BLaER1 (cell line): ENCODE measurements at regions not wholly inside any gene's neighbourhood (a gene's known extent, or its start where the extent isn't known, plus 50 kb on each side); places are given as distances from the start of the nearest gene placed in this dataset.

Experiments
- H3K27ac ChIP-seq: shearing (Covaris generic); formaldehyde crosslinking; 2 replicates; pipeline ENCODE4 v1.8.1; 2022
- H3K27me3 ChIP-seq: shearing (Covaris generic); formaldehyde crosslinking; 2 replicates; pipeline ENCODE4 v1.8.1; 2022
- H3K36me3 ChIP-seq: shearing (Covaris generic); formaldehyde crosslinking; 2 replicates; pipeline ENCODE4 v1.8.1; 2022
- H3K4me1 ChIP-seq: shearing (Covaris generic); formaldehyde crosslinking; 2 replicates; pipeline ENCODE4 v1.8.1; 2022
- H3K4me2 ChIP-seq: shearing (Covaris generic); formaldehyde crosslinking; 2 replicates; pipeline ENCODE4 v1.8.1; 2022
- H3K4me3 ChIP-seq: shearing (Covaris generic); formaldehyde crosslinking; 2 replicates; pipeline ENCODE4 v1.8.1; 2022
- H3K9ac ChIP-seq: shearing (Covaris generic); formaldehyde crosslinking; 2 replicates; pipeline ENCODE4 v1.8.1; 2022
- H3K9me3 ChIP-seq: shearing (Covaris generic); formaldehyde crosslinking; 2 replicates; pipeline ENCODE4 v1.8.1; 2022
- H4K20me1 ChIP-seq: shearing (Covaris generic); formaldehyde crosslinking; 2 replicates; pipeline ENCODE4 v1.8.1; 2022
- Cebpa-rat ChIP-seq: shearing (Covaris generic); IDR thresholded peaks from 2 replicates; pipeline ENCODE4 v1.8.1; 2022

GRCh38 chrX:40440866-40441265 lies 139.9 kb upstream of the ATP6AP2 start:
- Histone ChIP-seq H3K4me2 (no peak overlapping the region), H3K36me3 (no peaks in the 10 kb centered on the region), H3K27me3 (0 out of 2 replicates have a peak, but pooled peaks cover 5% of the 10 kb centered on the region), H3K27ac (no peak overlapping the region), H3K9me3 (no peaks in the 10 kb centered on the region), H3K9ac (no peak overlapping the region), H3K4me1 (no peaks in the 10 kb centered on the region), H4K20me1 (no peaks in the 10 kb centered on the region), H3K4me3 (no peak overlapping the region)
- no peak for TF ChIP-seq Cebpa-rat

- no peak overlapping the region for H3K4me2 ChIP-seq
- TF ChIP-seq Cebpa-rat = no peak
- no peaks in the 10 kb centered on the region for H3K36me3 ChIP-seq
- H3K4me1 ChIP-seq = no peaks in the 10 kb centered on the region
- no peaks in the 10 kb centered on the region for H3K9me3 ChIP-seq
- no peaks in the 10 kb centered on the region for H4K20me1 ChIP-seq
- no peak overlapping the region for H3K9ac ChIP-seq
- H3K4me3 ChIP-seq = no peak overlapping the region
- 0 out of 2 replicates have a peak, but pooled peaks cover 5% of the 10 kb centered on the region for H3K27me3 ChIP-seq
- no peak overlapping the region for H3K27ac ChIP-seq
These were observed 140.9 kb upstream of the ATP6AP2 start for GRCh38 chrX:40439625-40440532.

GRCh38 chrX:40437348-40437747 lies 143.4 kb upstream of the ATP6AP2 start:
- Histone ChIP-seq H3K27me3 (no peaks in the 10 kb centered on the region), H3K4me3 (no peak overlapping the region), H3K9ac (no peak overlapping the region), H3K4me1 (no peaks in the 10 kb centered on the region), H3K36me3 (no peaks in the 10 kb centered on the region), H4K20me1 (no peaks in the 10 kb centered on the region), H3K27ac (no peak overlapping the region), H3K9me3 (peaks cover 2% of the 10 kb centered on the region; the same call in 1 of the 2 replicates), H3K4me2 (no peak overlapping the region)
- TF ChIP-seq Cebpa-rat = no peak

GRCh38 chrX:40434947-40435346 lies 145.8 kb upstream of the ATP6AP2 start:
- H3K4me3 ChIP-seq = no peak overlapping the region
- H3K9ac ChIP-seq = no peak overlapping the region
- H3K4me1 ChIP-seq = no peaks in the 10 kb centered on the region
- H3K36me3 ChIP-seq = no peaks in the 10 kb centered on the region
- H3K27ac ChIP-seq = no peak overlapping the region
- no peaks in the 10 kb centered on the region for H4K20me1 ChIP-seq
- no peak overlapping the region for H3K4me2 ChIP-seq
- peaks cover 26% of the 10 kb centered on the region for H3K9me3 ChIP-seq
- H3K27me3 ChIP-seq = no peaks in the 10 kb centered on the region
- no peak for TF ChIP-seq Cebpa-rat

- no peaks in the 10 kb centered on the region for H3K36me3 ChIP-seq
- no peaks in the 10 kb centered on the region for H3K27me3 ChIP-seq
- no peak overlapping the region for H3K4me2 ChIP-seq
- TF ChIP-seq Cebpa-rat = no peak
- no peaks in the 10 kb centered on the region for H4K20me1 ChIP-seq
- no peak overlapping the region for H3K27ac ChIP-seq
- peaks cover 31% of the 10 kb centered on the region for H3K9me3 ChIP-seq
- no peak overlapping the region for H3K9ac ChIP-seq
- H3K4me1 ChIP-seq = no peaks in the 10 kb centered on the region
- no peak overlapping the region for H3K4me3 ChIP-seq
These were observed 146.3 kb upstream of the ATP6AP2 start for GRCh38 chrX:40434443-40434842.

- H3K9me3 ChIP-seq = peaks cover 41% of the 10 kb centered on the region
- no peak overlapping the region for H3K27ac ChIP-seq
- H3K4me2 ChIP-seq = no peak overlapping the region
- H3K27me3 ChIP-seq = no peaks in the 10 kb centered on the region
- H3K9ac ChIP-seq = no peak overlapping the region
- H3K36me3 ChIP-seq = no peaks in the 10 kb centered on the region
- no peaks in the 10 kb centered on the region for H3K4me1 ChIP-seq
- no peaks in the 10 kb centered on the region for H4K20me1 ChIP-seq
- H3K4me3 ChIP-seq = no peak overlapping the region
- TF ChIP-seq Cebpa-rat = no peak
These were observed 147.6 kb upstream of the ATP6AP2 start for GRCh38 chrX:40433160-40433559.

- Histone ChIP-seq H3K9ac (no peak overlapping the region), H3K4me2 (no peak overlapping the region), H3K4me3 (no peak overlapping the region), H3K9me3 (peaks cover 33% of the 10 kb centered on the region), H4K20me1 (no peaks in the 10 kb centered on the region), H3K36me3 (no peaks in the 10 kb centered on the region), H3K27me3 (no peaks in the 10 kb centered on the region), H3K4me1 (no peaks in the 10 kb centered on the region; the same call in 1 of the 2 replicates), H3K27ac (no peak overlapping the region)
- no peak for TF ChIP-seq Cebpa-rat
These were observed 156.5 kb upstream of the ATP6AP2 start for GRCh38 chrX:40424259-40424658.

GRCh38 chrX:40423299-40423698 lies 157.5 kb upstream of the ATP6AP2 start:
- Histone ChIP-seq H3K27me3 (no peaks in the 10 kb centered on the region), H3K36me3 (no peaks in the 10 kb centered on the region), H3K4me2 (no peak overlapping the region), H4K20me1 (no peaks in the 10 kb centered on the region), H3K27ac (no peak overlapping the region), H3K4me1 (peaks cover 8% of the 10 kb centered on the region), H3K4me3 (no peak overlapping the region), H3K9me3 (peaks cover 25% of the 10 kb centered on the region), H3K9ac (no peak overlapping the region)
- TF ChIP-seq Cebpa-rat = no peak

- Histone ChIP-seq H3K27ac (no peak overlapping the region), H3K4me1 (peaks cover 11% of the 10 kb centered on the region), H3K4me2 (no peak overlapping the region), H3K9me3 (peaks cover 19% of the 10 kb centered on the region), H3K4me3 (no peak overlapping the region), H3K9ac (no peak overlapping the region), H3K27me3 (no peaks in the 10 kb centered on the region), H3K36me3 (no peaks in the 10 kb centered on the region), H4K20me1 (no peaks in the 10 kb centered on the region)
- TF ChIP-seq Cebpa-rat = no peak
These were observed 158.7 kb upstream of the ATP6AP2 start for GRCh38 chrX:40422021-40422420.

GRCh38 chrX:40420899-40421729 lies 159.7 kb upstream of the ATP6AP2 start:
- H3K27me3 ChIP-seq = no peaks in the 10 kb centered on the region
- H3K9me3 ChIP-seq = peaks cover 10% of the 10 kb centered on the region
- peaks cover 20% of the 10 kb centered on the region for H3K4me1 ChIP-seq
- no peak overlapping the region for H3K4me3 ChIP-seq
- no peak overlapping the region for H3K4me2 ChIP-seq
- no peak overlapping the region for H3K27ac ChIP-seq
- H3K36me3 ChIP-seq = no peaks in the 10 kb centered on the region
- no peak for TF ChIP-seq Cebpa-rat
- no peak overlapping the region for H3K9ac ChIP-seq
- H4K20me1 ChIP-seq = no peaks in the 10 kb centered on the region
